NOMO-1 (cell line): ENCODE measurements at regions not wholly inside any gene's neighbourhood (a gene's known extent, or its start where the extent isn't known, plus 50 kb on each side); places are given as distances from the start of the nearest gene placed in this dataset.

Source experiments
- DNase-seq, 2 experiments: peaks; one replicate each; lab custom pipeline; 2025; ENCODE audit not compliant: unreplicated experiment in 2 of 2; lab: John Stamatoyannopoulos, UW

DNA sequence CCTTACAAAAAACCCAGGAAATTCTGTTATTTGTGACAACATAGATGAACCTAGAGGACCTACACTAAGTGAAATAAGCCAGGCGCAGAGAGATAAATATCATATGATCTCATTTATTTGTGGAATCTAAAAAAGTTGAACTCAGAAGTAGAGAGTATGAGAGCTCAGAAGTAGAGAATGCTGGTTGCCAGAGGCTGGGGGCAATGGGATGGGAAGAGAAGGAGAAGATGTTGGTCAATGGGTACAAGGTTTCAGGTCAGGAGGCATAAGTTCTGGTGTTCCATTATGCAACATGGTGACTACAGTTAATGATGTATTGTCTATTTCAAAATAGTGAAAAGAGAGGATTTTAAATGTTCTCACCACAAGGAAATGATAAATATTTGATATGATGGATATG, 259.1 kb upstream of the POU3F1 start:
- no peak for DNase-seq

DNA sequence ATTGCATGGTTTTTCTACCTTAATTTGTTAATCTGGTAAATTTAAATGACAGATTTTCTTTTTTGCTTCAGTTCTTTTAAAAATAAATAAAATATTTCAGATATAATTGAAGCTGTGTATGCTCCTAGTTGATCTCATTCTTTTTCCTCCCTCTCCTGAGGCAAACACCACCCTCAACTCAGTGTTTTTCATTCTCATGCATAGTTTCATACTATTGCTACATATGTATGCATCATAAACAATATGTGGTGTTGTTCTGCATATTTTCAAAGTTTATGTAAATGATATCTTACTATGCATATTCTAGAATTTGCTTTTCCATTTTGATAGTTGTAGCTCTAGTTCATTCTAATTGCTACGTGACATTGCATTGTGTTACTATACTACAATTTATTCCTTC, 257.2 kb upstream of the POU3F1 start:
- DNase-seq: no peak

DNA sequence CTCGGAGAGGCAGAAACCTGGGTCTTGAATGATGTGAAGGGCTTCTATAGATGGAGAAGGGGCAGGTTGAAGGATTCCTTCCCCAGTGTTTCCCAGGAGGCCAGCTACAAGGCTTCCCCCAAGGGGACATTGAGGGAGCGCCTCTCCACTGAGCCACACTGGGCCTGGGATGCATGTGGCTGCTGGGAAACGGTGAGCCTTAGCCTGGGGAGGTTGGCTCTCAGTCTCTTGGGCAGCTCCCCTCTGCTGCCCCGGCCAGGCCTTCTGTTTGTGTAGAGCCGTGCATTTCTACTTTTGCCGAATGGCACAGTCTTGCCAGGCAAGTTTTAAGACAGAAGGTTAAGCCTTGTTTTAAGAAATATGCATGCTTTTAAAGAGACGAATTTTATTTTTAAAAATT, 254.4 kb upstream of the POU3F1 start:
- no peak for DNase-seq

DNA sequence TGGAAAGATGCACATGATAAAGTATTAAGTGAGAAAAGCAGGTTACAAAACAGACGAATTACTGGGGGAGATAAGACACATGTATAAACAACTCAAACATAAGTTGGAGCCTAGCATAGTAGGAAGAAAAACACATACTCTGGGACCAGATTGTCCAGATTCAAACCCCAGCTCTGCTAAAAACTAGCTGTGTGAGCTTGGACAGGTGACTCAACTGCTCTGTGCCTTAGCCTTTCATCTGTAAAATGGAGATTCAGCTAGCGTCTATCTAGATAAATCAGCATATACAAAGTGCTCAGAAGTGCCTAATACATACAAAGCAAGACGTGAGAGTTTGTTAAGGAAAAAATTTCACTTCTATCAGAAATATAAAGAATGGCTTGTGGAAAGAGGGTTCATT, 254.0 kb upstream of the POU3F1 start:
- DNase-seq: no peak

DNA sequence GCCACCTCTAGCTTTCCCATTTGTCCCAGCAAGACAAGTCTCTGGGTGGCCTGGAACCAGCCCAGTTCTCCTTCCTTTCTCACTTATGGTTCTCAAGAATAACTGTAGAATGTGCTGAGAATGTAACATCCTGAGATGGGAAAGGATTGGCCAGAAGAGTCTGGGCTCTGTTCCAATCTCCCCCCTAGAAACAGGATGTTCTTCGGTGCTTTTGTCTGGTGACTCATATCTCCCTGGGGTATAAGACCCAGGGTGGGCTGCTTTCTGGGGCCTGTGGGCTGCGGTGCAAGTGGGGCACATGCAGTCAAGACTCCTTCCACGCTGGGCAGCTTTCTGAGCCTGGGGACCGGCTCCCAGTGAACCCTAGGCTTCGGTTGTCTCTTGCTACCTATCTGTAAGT, 251.2 kb upstream of the POU3F1 start:
- no peak for DNase-seq

DNA sequence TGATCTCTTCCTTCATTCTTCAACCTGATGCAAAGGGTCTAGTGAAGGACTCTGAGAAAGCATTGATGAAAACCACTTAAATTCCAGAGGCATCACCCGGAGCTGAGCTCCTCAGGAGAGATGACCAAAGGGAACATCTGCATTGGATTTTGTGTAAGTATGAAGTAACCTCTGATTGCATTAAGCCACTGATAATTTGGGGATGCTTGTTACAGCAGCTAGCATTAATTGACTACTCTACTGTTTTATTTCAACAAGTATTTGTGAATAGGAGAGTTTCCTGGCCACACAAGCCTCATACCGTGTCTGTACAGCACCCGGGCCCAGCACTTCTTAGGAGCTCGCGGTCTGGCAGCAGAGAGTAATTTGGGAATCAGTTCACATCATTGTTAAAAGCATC, 250.7 kb upstream of the POU3F1 start:
- DNase-seq: no peak

DNA sequence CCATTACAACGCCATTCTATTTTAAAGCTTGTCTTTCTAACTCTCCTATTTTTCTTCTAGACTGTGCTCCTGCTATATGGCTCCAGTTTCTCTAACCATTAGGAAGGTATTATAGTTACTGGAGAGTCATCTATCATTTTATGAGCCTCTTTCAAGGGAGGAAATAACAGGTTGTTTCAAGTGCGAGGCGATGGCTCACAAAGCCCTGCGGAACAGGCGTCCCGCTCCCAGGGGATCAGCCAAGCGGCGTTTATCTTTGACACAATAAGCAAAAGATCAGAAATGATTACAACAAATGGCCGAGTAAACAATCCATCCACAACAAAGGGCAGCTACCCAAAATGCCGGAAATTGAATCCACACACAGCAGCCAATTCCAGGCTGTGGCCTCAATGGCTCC, 249.5 kb upstream of the POU3F1 start:
- DNase-seq: no peak

DNA sequence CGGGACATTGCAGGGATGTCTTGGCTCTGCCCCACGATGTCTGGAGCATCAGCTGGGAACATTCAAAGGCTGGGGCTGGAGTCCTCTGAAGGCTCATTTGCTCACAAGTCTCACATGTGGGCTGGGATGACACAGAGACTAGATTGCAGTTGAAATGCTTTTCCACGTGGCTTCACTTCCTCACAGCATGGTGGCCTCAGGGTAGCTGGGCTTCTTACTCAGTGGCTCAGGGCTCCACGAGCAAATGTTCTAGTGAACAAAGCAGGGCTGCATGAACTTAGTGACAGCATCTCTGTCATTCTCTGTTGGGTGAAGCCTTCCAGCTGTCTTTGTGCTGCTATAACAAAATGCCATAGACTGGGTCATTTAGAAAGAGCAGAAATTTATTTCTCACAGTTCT, 247.0 kb upstream of the POU3F1 start:
- no peak for DNase-seq

DNA sequence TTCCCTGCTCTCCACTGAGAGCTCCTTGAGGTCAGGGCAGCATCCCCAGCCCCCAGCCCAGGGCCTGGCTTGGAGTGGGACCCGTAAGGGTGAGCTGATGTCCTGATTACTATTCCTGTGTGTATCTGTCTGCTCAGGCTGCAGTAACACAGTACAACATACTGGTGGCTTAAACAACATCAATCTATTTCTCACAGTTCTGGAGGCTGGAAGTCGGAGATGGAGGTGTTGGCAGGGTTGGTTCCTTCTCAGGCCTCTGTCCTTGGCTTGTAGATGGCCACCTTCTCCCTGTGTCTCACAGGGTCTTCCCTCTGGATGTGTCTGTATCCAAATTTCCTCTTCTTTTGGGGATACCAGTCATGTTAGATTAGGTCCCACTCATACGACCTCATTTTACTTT, 246.4 kb upstream of the POU3F1 start:
- no peak for DNase-seq

DNA sequence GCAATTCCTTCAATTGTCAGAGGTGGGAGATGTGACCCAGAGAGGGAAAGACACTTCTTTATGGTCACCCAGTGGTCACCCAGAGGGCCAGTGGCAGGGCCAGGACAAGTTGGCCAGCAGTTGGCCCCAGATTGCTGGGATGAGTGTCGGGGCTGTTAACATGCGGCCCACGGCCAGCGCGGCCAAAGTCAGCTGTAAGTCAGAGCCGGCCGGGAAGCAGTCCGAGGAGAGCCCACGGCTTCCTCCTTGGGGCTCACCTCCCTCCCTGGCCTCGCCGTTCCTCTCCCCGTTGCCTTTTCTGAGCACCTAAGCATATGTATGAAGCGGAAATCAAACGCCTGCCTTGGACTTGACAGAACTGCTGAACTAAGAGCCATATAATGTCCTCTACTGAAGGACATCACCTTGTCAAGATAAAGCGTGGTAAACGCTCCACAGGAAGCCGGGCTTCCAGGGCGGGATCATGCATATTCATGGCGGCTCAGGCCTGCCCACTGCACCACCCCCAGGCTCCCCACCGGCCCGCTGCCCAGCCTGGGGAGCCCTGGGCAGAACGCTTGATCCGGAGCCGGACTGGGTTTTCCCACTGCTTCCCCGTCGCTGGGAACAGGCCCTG, 245.4 kb upstream of the POU3F1 start:
- DNase-seq: no peak

DNA sequence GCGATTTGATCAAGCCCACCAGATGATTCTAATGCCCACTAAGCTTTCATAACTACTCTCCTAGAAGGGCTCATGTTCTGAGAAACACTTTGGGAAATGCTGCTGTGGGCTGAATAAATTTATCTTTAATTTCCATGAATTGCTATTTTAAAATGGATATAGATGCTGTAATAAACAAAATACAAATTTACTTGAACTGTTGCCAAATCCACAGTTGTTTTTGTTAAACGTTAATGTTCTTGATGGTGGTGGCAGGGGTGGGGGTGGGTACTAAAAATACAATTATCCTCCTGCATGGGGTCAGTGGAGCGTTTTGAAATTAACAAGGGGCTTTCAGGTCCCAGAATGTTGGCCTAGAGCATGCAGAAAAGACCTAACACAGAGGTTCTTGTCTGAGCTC, 244.7 kb upstream of the POU3F1 start:
- no peak for DNase-seq

DNA sequence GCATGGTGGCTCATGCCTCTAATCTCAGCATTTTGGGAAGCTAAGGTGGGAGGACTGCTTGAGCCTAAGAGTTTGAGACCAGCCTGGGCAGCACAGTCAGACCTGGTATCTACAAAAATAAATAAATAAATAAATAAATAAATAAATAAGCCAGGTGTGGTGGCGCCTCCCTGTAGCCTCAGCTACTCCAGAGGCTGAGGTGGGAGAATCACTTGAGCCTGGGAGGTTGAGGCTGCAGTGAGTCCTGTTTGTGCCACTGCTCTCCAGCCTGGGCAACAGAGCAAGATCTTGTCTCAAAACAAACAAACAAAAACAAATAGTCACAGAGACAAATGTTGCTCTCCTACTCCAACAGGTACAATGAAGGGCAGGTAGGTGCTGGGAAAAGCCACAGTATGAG, 242.4 kb upstream of the POU3F1 start:
- DNase-seq: no peak

DNA sequence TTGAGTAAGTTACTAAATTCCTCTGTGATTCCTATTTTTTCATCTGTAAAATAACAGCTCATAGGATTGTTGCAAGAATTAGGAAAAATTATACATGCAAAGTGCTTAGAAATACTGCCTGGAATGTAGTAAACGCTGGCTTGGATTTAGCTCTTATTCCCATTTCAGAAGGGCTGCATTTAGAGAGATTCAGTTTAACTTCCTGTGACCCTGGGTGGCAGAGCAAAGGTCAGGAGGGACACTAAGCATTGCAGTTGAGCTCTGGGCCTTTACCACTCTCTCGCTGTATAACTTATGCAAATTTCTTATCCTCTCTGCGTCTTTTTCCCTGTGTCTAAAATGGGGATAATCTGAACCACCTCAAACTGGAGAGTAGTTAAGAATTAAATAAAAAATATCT, 241.0 kb upstream of the POU3F1 start:
- DNase-seq: no peak

DNA sequence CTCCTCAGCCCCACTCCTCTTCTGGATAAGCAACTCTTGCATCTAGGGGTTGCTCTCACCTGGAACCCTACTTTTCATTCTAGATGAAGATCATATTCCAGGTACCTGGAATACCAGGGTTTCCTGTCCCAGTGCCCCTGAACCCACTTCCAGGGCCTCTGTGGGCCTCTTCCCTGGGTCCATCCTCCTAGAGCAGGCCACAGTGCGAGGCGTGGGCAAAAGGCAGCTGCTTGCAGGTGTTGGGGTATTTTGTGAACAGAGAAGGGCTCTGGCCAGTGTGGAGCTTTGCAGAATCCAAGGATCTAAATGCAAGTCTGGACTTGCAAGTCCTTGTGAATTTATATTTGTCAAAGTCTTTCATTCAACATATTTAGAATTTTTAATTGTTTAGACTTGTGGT, 240.4 kb upstream of the POU3F1 start:
- no peak for DNase-seq

DNA sequence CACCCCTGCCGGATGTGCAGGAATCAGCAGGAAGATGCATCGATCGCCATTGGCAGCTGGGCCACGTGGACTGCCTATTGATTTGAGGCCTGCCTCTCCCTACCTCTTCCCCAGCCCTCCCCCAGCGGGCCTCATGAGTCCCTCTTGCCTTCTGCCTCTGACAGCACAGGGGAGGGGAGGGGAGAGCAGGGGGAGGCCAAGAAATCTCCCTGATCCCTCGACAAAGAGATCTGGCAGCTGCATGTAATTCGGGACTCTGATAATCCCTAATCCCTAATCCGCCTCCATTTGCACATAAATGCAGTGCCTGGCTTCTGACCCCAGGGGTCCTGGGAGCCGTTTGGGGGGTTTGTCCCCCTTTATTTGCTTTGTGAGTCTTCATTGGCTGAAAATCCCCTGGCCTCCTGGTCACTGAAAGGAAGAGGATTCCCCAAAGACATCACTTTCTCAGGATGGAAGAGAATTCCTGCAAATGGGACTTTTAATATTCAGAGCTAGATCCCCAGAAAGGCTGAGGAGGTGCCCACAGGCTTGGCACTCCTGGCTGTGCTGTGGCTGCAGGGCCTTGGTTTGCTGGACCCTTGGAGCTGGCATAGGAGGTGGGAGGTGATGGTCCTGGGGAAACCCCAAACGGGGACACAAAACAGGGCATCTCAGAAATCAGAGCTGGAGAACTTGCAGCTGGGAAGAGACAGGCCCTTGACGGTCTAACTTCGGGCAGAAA, 239.4 kb upstream of the POU3F1 start:
- DNase-seq: no peak

DNA sequence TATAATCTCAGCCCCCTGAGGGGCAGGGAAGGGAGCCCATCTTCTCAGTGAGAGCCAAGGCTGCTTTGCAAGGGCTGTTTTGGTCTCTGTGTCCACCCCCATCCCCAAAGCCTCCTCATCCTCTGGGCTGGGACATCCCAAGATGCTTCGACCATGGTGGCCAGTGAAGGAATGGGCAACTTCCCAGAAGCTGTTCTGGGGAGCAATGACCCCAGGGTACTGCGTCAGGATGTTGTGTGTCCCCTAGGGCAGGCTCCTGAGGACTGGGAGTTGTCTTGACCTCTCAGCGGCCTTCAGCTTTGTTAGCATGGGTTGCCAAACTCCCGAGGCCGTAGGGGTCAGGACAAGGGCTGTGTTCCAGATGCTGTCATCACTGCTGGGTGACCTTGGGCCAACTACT, 238.4 kb upstream of the POU3F1 start:
- no peak for DNase-seq

DNA sequence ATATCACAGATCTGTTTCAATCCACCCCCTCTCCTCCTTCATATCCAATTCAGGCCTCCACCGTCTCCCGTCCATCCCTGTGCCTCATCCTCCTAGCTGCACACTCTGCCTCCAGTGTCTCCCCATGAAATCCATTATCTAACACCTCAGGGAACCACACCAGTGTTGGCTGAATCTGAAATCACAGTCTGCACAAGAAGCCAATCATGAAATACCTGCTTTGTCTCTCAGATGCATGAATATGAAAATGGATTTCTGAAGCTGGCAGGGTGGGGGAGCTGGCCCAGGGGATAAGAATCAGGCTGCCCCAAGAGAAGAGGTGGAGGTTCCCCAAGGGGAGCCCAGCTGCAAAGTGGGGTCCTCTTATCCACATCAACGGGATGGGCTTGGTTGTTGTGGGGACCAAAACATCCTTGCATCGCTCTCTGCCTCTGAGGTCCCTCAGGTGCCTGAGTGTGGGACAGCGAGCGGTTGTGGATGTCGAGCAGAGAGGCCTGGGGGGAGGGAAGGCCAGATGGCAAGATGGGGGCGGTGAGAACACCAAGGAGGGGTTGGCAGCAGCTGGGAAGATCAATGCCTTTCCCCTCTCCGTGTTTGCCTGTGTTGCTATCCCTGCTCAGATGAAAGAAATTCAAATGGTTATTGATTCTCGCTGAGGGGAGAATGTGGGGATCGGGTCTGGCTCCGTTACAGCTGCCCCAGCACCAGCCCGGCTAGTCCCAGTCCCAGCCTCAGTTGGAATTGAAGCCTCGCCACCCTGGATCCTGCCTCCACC, 237.3 kb upstream of the POU3F1 start:
- no peak for DNase-seq

DNA sequence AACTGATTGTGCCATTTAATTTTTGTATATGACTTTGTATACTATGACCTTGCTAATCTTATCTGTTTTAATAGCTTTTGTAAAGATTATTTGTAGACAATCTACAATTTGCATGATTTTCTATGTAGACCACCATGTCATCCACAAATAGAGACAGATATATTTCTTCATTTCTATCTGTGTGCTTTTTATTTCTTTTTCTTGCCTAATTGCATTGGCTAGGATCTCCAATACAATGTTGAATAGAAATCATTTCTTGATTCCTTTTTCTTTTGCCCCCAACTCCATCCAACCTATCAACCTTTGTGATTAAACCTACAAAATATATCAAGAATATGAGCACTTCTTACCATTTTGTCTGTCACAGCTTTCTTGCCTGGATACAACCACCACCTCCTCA, 232.6 kb upstream of the POU3F1 start:
- no peak for DNase-seq

DNA sequence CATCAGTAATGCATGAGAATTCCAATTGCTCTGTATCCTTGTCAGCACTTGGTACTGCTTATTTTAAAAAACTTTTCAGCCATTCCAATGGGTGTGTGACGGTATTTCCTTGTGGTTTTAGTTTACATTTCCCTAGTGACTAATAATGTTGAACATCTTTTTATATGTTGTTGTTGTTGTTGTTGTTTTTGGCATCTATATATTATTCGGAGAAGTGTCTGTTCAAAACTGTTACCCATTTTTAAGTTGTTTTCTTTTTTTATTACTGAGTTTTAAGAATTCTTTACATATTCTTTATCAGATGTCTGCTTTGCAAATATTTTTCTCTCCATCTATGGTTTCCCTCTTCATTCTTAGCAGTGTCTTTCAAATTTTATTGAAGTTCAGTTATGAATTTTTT, 231.1 kb upstream of the POU3F1 start:
- no peak for DNase-seq

DNA sequence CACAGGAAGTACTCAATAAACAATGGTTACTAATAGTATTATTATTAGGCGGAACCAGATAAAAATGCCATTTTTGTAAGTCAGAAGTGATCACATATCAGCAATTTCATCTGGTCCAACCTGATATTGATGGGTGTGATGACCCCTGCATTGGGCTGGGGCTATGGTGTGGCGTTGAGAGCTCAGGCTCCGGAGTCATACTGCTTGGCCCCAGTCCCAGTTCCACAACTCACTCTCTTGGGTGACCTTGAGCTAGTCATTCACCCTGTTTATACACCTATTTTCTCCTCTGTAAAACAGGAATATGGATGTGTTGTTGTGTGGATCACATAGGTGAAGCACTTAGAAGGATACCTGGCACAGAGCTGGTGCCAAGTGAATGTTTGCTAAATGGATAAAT, 229.4 kb upstream of the POU3F1 start:
- DNase-seq: no peak

DNA sequence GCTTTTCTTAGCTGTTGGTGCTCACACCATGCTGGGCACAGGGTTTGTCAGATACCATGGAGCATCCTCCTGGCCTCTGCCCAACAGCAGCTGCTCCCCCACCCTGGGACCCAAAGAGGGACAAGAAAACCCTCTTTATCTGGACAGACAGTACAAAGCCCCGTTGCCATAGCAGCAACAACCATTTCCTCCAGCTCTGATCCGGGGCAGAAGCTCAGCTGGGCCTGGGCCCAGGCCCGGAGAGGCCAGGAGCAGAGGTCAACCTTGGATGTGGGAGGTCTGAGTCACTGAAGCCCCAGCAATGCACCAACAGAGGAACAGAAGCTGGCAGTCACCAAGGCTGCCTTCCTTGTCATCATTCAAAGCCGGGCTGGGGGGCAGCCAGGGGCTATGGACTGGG, 228.4 kb upstream of the POU3F1 start:
- no peak for DNase-seq

DNA sequence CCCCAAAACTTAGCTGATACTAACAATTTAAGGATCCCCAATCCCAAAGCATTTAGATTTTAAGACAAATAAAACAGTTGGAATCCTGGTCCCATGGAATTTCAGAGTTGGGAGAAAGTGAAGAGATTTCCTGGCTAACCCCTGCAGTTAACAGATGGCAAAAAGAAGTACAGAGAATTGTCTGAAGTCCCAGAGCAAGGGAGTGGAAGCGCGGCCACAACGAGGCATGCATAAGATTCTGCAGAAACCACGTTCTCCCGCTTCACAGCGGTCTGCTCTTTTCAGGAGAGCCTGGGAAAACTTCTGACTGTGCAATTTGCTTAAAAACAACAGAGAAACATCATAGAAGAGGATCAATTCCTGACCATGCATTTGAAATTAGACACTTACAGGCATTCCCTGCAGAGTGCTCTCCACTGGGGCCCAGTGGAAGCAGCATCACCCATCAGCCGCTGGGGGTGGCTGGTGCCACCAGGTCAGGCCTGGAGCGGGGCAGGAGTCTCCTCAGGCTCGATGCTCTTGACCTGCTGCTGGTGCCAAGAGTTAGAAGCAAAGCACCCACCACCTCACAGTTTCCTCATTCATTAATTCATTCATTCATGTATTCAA, 226.7 kb upstream of the POU3F1 start:
- DNase-seq: no peak
